NCI-H82 treated with DMSO at 0.1 percent for 48 hours (cell line): ENCODE measurements at regions not wholly inside any gene's neighbourhood (a gene's known extent, or its start where the extent isn't known, plus 50 kb on each side); places are given as distances from the start of the nearest gene placed in this dataset.

ENCODE experiments used
- DNase-seq: peaks from one replicate; lab custom pipeline; 2025; ENCODE audit not compliant: unreplicated experiment; lab: John Stamatoyannopoulos, UW

DNA sequence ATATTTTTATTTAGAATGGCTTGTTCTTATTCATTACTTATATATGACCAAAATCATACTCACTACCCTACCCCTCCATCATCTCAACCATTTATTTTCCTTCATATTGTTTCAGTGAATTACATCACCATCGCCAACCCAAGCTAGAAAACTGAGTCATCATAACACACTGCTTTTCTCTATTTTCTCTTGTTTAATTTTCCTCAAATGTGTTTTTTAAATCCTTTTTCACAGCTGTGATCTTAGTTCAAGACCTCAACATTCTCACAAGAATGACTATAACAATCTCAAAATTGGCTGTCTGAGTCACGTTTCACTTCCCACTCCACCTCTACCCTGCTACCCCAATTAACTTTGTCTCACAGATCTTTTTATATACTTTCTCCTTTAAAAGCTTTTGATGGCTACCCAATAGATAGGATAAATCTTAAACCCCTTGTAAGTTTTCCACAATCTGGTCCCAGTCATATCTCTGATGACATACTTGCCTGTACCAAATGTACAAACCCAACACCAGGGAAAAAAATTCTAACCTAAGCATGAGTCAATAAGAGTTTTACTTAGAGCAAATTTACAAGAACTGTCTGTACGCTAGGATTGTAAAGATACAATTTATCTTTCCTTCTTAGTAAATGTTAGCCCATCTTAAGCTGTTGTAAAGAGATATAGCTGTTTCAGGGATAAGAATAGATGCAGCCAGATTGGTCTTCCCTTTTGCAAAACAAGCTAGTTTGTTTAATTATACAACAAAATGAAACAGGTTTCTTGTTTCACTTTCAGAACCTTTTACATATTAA lies 635.1 kb upstream of the SLC39A10 start:
- DNase-seq = no peak

DNA sequence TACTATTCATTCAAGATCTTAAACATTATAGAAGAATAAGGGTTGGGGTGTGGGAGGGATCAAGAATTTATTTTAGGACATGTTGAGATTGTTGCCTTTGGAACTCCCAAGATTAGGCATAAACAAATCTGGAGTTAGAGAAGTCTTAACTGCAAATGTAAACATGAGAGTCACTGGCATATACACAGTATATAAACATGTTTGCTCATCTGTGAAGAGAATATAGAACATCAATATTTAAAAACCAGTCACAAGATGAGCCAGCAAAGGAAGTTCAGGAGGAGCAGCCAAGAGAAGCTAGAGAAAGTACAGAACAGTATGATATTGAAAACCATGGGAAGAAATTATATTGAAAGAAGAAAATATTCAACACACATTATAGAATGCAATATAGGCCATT lies 638.6 kb upstream of the SLC39A10 start:
- DNase-seq = no peak

DNA sequence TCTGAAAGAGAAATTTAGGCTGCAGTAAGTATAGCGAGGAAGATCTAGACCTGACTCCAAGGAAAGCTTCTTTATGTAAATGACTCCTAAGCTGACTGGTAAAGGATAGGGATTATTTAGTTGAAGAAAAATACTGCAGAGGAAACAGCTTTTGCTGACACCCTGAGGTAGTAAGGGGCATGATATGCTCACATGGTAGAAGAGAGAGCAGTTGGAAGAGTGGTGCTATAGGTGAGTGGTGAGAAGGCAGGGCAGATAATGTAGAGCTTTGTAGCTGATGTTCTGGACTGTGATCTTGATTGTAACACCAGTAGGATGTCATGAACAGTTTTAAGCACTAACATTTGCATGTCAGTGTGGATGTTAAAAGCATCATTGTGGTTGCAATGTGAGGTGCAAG lies 639.1 kb upstream of the SLC39A10 start:
- DNase-seq = no peak

DNA sequence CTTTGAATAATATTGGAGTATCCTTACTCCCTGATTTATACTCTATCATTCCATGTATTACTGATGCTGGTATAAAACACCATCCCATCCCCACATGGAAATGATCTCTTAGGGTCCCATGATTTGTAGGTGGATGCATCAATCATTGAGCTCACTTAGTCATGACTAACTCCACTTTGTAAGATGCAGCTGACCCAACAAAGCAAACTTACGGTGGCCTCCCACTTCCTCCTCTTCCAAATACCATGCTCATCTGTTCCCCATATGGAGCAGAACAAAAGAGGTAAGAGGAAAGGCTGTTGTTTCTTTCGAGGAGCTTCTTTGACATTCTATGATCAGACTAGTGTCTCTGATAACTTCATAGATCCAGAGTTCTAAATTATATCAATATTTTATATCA lies 640.2 kb upstream of the SLC39A10 start:
- no peak for DNase-seq

DNA sequence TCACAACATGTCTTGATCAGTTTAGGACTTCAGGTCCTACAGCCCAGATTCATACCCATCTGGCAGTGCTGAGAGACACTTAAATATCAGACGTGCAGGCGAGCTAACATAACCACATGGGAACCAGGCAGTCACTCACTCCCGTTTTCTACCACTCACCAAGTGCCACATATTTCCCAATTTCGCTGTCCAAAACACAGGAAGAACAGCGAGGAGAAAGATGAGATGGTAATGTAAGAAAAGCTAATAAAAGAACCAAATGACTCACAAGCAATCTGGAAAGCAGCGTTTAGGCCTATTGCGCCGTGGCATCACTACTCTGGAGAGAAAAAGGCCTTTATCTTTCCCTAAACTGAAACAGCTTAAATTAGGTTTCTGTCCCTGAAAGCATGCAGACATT lies 647.8 kb upstream of the SLC39A10 start:
- no peak for DNase-seq

GRCh38 chr2:195006856-195007255 lies 650.2 kb upstream of the SLC39A10 start:
- DNase-seq = no peak

- no peak for DNase-seq
Observed at GRCh38 chr2:195003881-195004471, 653.0 kb upstream of the SLC39A10 start.

DNA sequence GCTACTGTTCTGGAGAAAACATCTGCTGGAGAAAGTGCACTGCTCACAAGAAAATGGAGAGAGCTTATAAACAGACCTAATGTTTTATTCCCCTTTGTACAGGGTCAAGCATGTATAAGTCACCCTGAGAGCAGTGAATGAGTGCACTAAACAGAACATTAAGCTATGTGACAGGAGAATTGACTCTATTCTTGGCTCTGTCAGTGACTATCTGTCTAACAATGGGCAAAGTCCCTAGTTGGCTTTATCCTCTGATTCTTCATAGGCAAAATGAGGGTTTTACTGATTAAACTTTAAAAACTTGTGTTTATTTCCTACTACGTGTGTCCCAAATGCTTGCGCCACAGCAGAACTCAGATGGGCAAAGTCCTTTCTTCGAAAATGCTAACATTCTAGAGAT lies 655.1 kb upstream of the SLC39A10 start:
- no peak for DNase-seq

DNA sequence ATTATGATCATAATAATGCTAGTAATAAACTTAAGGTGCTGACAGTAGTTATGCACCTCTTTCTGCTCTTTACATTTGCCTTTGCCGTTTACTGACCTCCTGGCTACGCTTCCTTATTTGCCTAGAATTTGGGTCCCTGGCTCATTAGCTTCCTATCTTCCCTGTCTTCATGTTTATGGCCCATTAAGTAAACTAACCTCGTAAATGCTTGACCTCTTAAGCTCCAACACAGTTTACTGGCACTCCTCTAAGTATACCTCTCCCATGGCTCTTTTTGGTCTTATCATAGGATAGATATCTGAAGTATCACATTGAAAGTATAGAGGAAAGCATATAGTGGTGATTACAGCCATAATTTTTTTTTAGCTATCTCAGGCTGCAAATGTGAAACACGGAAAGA lies 657.3 kb upstream of the SLC39A10 start:
- no peak for DNase-seq

- no peak for DNase-seq
Observed at GRCh38 chr2:194992648-194993047, 664.4 kb upstream of the SLC39A10 start.

- no peak for DNase-seq
Observed at GRCh38 chr2:194985258-194985657, 671.8 kb upstream of the SLC39A10 start.

DNA sequence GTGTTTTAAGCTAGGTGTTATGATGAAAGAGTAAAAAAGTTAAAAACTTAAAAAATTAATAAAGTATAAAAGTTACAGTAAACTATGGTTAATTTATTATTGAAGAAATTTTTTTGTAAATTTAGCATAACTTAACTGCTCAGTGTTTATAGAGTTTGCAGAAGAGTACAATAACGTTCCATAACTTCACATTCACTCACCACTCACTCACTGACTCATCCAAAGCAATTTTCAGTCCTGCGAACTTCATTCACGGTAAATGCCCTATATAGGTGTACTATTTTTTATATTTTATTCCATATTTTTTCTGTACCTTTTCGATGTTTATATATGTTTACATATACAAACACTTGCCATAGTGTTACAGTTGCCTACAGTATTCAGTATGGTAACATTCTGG lies 694.8 kb upstream of the SLC39A10 start:
- no peak for DNase-seq

DNA sequence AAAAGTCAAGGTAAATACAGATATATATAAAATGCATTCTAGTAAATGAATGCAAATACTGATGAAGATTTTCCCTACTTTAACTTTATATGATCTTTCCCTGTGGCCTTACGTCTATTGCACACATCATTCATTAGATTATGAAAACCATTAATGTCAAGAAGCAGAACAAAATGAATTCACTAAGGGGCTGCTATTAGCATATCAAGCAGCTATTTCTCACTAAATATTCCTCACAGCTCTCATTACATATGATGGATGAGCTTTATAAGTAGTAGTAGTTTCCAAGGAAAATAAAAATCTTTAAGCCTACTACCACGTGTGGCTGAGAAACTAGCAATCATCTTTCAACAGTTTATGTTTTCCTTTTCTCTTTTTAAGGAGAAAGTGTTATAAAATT lies 702.8 kb upstream of the SLC39A10 start:
- DNase-seq = no peak

DNA sequence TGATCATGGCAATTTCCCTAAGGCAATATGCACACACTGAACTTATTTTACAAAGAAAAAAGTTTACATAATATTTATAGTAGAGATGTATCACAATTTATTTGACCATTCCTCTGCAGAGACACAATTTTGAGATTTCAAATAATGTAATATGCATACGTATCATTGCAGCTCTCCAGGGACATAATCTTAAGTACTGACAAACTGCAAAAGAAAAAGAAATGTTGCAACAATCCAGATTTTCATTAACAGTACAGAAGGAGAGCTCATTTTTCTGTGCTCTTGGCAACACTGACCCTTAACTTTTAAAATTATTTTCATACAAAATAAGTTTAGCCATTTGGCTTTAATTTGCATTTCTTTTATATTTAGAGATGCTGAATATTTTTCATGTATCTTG lies 710.2 kb upstream of the SLC39A10 start:
- DNase-seq = no peak

DNA sequence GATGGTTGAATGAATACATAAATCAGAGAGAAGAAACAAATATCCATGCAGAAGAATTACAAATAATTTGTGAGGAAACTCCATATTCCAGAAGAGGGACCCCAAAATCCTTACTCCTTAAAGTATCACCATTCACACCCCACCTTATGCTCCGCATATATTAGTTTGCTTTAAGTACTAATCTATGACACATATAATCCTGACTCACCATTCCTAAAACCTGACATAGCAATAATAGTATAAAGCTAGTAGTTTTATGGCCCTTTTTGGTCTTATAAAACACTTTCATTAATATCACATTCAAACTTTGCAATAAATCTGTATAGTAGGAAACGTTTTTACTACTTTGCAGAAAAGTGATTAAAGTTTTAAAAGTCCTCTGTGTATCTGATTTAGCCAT lies 719.0 kb upstream of the SLC39A10 start:
- DNase-seq = no peak

GRCh38 chr2:194927489-194927888 lies 729.5 kb upstream of the SLC39A10 start:
- no peak for DNase-seq

DNA sequence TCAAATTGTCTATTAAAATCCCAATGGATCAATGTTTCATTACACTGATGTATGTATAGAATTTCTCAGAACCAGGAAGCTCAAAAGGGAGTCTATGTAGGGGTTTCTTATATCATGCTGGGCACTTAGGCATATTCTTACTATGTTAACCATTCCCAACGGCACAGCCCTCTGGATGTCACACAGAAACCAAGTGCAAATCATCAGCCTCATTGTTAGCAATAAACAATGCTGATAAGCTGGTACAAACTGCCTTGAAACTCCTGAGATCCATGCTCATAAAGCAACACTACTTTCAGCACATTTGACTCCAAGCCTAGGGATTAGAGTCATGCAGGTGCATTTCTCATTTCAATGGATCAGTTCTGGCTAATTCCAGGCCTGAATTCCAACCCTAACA lies 730.2 kb upstream of the SLC39A10 start:
- DNase-seq = no peak

DNA sequence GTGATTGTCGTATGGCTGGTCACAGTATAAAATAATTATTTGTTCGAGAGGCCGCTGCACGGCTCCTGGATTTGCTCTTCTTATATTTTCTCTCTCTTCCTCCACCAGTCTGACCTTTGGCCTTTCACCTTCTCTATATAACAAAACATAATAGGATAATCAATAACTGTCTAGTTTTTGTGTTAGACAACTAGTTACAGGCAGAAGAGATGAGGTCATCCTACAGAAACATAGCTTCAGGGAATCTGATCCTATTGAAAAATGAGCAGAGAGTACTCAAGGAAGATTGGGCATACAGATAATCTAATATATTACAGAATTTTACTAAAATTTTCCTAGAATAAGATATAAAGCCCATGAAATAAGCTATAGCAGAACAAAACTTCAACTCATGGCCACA lies 731.3 kb upstream of the SLC39A10 start:
- DNase-seq = no peak

- no peak for DNase-seq
Observed at GRCh38 chr2:194917519-194917918, 739.5 kb upstream of the SLC39A10 start.

DNA sequence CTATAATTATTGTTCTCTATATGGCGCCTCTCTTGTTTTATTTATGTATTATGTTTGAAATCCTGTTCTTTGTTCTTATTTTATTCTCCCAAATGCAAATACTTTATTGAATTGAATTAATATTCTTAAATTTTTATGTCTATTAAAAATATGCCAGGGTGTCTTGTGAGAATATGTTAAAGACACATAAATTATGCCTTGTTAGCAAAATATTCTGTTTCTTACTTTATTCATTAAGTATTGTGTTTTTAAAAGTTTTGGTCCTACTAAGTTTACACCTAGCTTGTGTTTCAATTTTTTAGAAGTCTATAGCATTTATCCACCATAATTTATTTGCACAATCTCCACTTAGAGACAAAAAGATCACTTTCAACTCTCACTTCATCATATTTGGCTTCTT lies 741.5 kb upstream of the SLC39A10 start:
- DNase-seq = no peak

GRCh38 chr2:194907569-194907968 lies 749.5 kb upstream of the SLC39A10 start:
- DNase-seq = no peak

- no peak for DNase-seq
Observed at GRCh38 chr2:194896871-194897270, 760.2 kb upstream of the SLC39A10 start.

DNA sequence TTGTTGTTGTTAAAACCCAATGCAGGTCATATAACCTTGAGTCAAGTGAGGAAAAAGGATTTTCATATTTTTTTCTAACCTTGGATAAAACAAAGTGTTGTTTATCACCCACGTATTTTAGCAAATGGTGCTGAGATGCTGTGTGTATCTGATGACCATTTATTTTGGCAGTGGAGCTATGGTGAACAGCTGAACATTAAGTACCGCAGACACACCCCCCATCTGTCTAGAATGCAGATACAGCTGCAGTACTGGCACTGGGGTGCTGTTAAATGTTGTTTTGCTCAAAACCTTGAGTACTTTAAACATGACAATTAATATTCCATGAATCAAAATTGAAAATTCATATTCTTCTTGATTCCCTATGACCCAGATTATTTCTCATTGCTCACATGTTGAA lies 773.3 kb upstream of the SLC39A10 start:
- no peak for DNase-seq
